H1 (cell line): ENCODE measurements at regions not wholly inside any gene's neighbourhood (a gene's known extent, or its start where the extent isn't known, plus 50 kb on each side); places are given as distances from the start of the nearest gene placed in this dataset.

ENCODE experiments used
- CTCF ChIA-PET: fragments of 300-600 bp; sonication (Branson Sonifier 250); formaldehyde crosslinking; loops from one replicate; lab custom pipeline; 2021; ENCODE audit not compliant: partially characterized antibody; lab: Charles Lee
- POLR2A ChIA-PET: fragments of 300-600 bp; sonication (Branson Sonifier 250); formaldehyde crosslinking; loops from one replicate; lab custom pipeline; 2021; ENCODE audit warnings: inconsistent platforms; ENCODE audit not compliant: partially characterized antibody; lab: Charles Lee
- DNase-seq, 2 experiments: peaks; one replicate each; pipeline versions ENCODE4 v3.0.0 to v3.0.0-alpha.2; 2010 to 2022; ENCODE audit warnings: low spot score in 2 of 2, low read depth in 1 of 2, mixed read lengths in 1 of 2
- FAIRE-seq: peaks from 2 replicates; lab custom pipeline; 2011; peaks lifted over from hg19 to GRCh38; lab: Jason Lieb, UNC
- H2AFZ ChIP-seq: 2 replicates; pipeline ENCODE4 v1.8.1; 2012; ENCODE audit warnings: low read length, inconsistent platforms
- H2AK5ac ChIP-seq: 2 replicates; pipeline ENCODE4 v1.6.1; 2013; ENCODE audit warnings: low read depth, low read length
- H2BK120ac ChIP-seq: replicated peaks from 2 replicates; pipeline ENCODE3; 2013; ENCODE audit warnings: low read depth, low read length, inconsistent platforms
- H2BK12ac ChIP-seq: 2 replicates; pipeline ENCODE4 v1.6.1; 2013; ENCODE audit warnings: low read depth, low read length
- H2BK15ac ChIP-seq: 2 replicates; pipeline ENCODE4 v1.6.1; 2013; ENCODE audit warnings: low read length
- H2BK20ac ChIP-seq: 2 replicates; pipeline ENCODE4 v1.6.1; 2013; ENCODE audit warnings: low read length
- H2BK5ac ChIP-seq: 2 replicates; pipeline ENCODE4 v1.6.1; 2013; ENCODE audit warnings: low read depth, low read length
- H3K14ac ChIP-seq: 2 replicates; pipeline ENCODE4 v1.6.1; 2013; ENCODE audit warnings: inconsistent platforms; ENCODE audit not compliant: insufficient read length
- H3K18ac ChIP-seq: 2 replicates; pipeline ENCODE4 v1.6.1; 2013; ENCODE audit warnings: low read length; ENCODE audit errors: extremely low read depth
- H3K23ac ChIP-seq: 2 replicates; pipeline ENCODE4 v1.6.1; 2013; ENCODE audit warnings: inconsistent platforms; ENCODE audit not compliant: insufficient read length
- H3K23me2 ChIP-seq: 2 replicates; pipeline ENCODE4 v1.6.1; 2013; ENCODE audit warnings: low read depth, low read length
- H3K27ac ChIP-seq: 2 replicates; pipeline ENCODE4 v1.6.1; 2011; ENCODE audit warnings: low read depth, low read length, inconsistent platforms
- H3K27me3 ChIP-seq, 4 experiments: replicated peaks in 1 of 4; 1 replicate in 1 of 4; 2 replicates in 3 of 4; pipeline versions ENCODE4 v1.6.1 to v1.8.1; 2011 to 2013; ENCODE audit warnings: low read length in 3 of 4, mild to moderate bottlenecking in 3 of 4, inconsistent platforms in 2 of 4, mixed read lengths in 2 of 4, moderate library complexity in 1 of 4; ENCODE audit not compliant: control insufficient read depth in 3 of 4, insufficient read depth in 3 of 4; ENCODE audit errors: extremely low read depth in 1 of 4
- H3K36me3 ChIP-seq, 4 experiments: 2 replicates each; pipeline versions ENCODE4 v1.6.1 to v1.8.1; 2011 to 2013; ENCODE audit warnings: mild to moderate bottlenecking in 4 of 4, low read length in 3 of 4, moderate library complexity in 2 of 4, control low read depth in 1 of 4, inconsistent platforms in 1 of 4; ENCODE audit not compliant: insufficient read depth in 4 of 4, control insufficient read depth in 2 of 4
- H3K4ac ChIP-seq: replicated peaks from 2 replicates; pipeline ENCODE3; 2013; ENCODE audit warnings: low read length, low read depth, mixed read lengths, inconsistent platforms; ENCODE audit not compliant: insufficient read length
- H3K4me1 ChIP-seq, 4 experiments: replicated peaks in 1 of 4; 1 replicate in 1 of 4; 2 replicates in 3 of 4; pipeline versions ENCODE4 v1.6.1 to v1.8.1; 2011 to 2013; ENCODE audit warnings: low read length in 3 of 4, inconsistent platforms in 2 of 4, mixed read lengths in 1 of 4; ENCODE audit not compliant: insufficient read depth in 4 of 4, control insufficient read depth in 3 of 4
- H3K4me2 ChIP-seq, 2 experiments: 2 replicates each; pipeline versions ENCODE4 v1.6.1 to v1.8.1; 2011 to 2013; ENCODE audit warnings: low read depth in 2 of 2, low read length in 2 of 2, control low read depth in 1 of 2, inconsistent platforms in 1 of 2, mild to moderate bottlenecking in 1 of 2; ENCODE audit not compliant: insufficient read depth in 1 of 2
- H3K4me3 ChIP-seq, 4 experiments: fragments of 200-600, 300-600 bp in 1 of 4; sonication (generic), shearing (Covaris generic), sonication (Bioruptor Twin) in 1 of 4; 2 replicates each; pipeline versions ENCODE4 v1.5.1 to v1.8.1; 2011 to 2016; ENCODE audit warnings: low read length in 4 of 4, low read depth in 3 of 4, control low read depth in 2 of 4, inconsistent platforms in 2 of 4, mild to moderate bottlenecking in 2 of 4, mixed read lengths in 1 of 4, moderate library complexity in 1 of 4; ENCODE audit not compliant: insufficient read depth in 2 of 4; ENCODE audit errors: extremely low read depth in 1 of 4
- H3K56ac ChIP-seq: replicated peaks from 2 replicates; pipeline ENCODE3; 2013; ENCODE audit warnings: low read depth, mild to moderate bottlenecking, mixed read lengths, low read length, inconsistent platforms; ENCODE audit not compliant: insufficient read length
- H3K79me1 ChIP-seq: 2 replicates; pipeline ENCODE4 v1.6.1; 2013; ENCODE audit warnings: low read depth, low read length, control low read depth
- H3K79me2 ChIP-seq, 2 experiments: 2 replicates each; pipeline versions ENCODE4 v1.6.1 to v1.8.1; 2012 to 2013; ENCODE audit warnings: low read length in 2 of 2, mild to moderate bottlenecking in 2 of 2, inconsistent platforms in 1 of 2; ENCODE audit not compliant: insufficient read depth in 2 of 2, control insufficient read depth in 1 of 2
- H3K9ac ChIP-seq, 4 experiments: replicated peaks in 1 of 4; 1 replicate in 1 of 4; 2 replicates in 3 of 4; pipeline versions ENCODE4 v1.6.1 to v1.8.1; 2011 to 2013; ENCODE audit warnings: low read depth in 3 of 4, low read length in 3 of 4, control low read depth in 2 of 4, mild to moderate bottlenecking in 2 of 4, moderate library complexity in 2 of 4, inconsistent platforms in 1 of 4; ENCODE audit errors: extremely low read depth in 1 of 4
- H3K9me3 ChIP-seq, 2 experiments: 2 replicates each; pipeline versions ENCODE4 v1.6.1 to v1.8.1; 2012 to 2013; ENCODE audit warnings: mild to moderate bottlenecking in 2 of 2, moderate library complexity in 2 of 2, control low read depth in 1 of 2, inconsistent platforms in 1 of 2, low read depth in 1 of 2, low read length in 1 of 2, mixed read lengths in 1 of 2; ENCODE audit not compliant: insufficient read depth in 2 of 2
- H4K20me1 ChIP-seq, 2 experiments: replicated peaks in 1 of 2; 2 replicates each; pipeline versions ENCODE3 to v1.8.1; 2011 to 2013; ENCODE audit warnings: inconsistent platforms in 2 of 2, low read length in 2 of 2, mild to moderate bottlenecking in 1 of 2; ENCODE audit not compliant: insufficient read depth in 2 of 2, control insufficient read depth in 1 of 2
- H4K5ac ChIP-seq: 2 replicates; pipeline ENCODE4 v1.6.1; 2013; ENCODE audit warnings: low read length, low read depth, mixed read lengths, inconsistent platforms; ENCODE audit not compliant: insufficient read length
- H4K8ac ChIP-seq: 2 replicates; pipeline ENCODE4 v1.8.0; 2013; ENCODE audit warnings: mild to moderate bottlenecking, moderate library complexity, low read length, inconsistent platforms; ENCODE audit not compliant: insufficient read depth; ENCODE audit errors: extremely low read depth
- H4K91ac ChIP-seq: replicated peaks from 2 replicates; pipeline ENCODE3; 2013; ENCODE audit warnings: low read length, mixed read lengths, inconsistent platforms; ENCODE audit not compliant: insufficient read length
- ATF3 ChIP-seq: IDR thresholded peaks from 2 replicates; pipeline ENCODE4 v1.6.1; 2011; ENCODE audit warnings: low read depth, mild to moderate bottlenecking, low read length; ENCODE audit not compliant: insufficient read depth
- BACH1 ChIP-seq: IDR thresholded peaks from 2 replicates; pipeline ENCODE4 v1.6.1; 2012; ENCODE audit warnings: low read length, improper control_type of control experiment
- EP300 ChIP-seq, 2 experiments: IDR thresholded peaks; 1 replicate in 1 of 2; 2 replicates in 1 of 2; pipeline ENCODE4 v1.6.1; 2011 to 2012; ENCODE audit warnings: low read depth in 2 of 2, low read length in 2 of 2, mild to moderate bottlenecking in 2 of 2, borderline replicate concordance in 1 of 2, inconsistent platforms in 1 of 2, moderate library complexity in 1 of 2
- FOSL1 ChIP-seq: IDR thresholded peaks from 2 replicates; pipeline ENCODE4 v1.6.1; 2011; ENCODE audit warnings: mild to moderate bottlenecking, low read depth, low read length, moderate library complexity; ENCODE audit not compliant: insufficient read depth
- GTF2F1 ChIP-seq: IDR thresholded peaks from 2 replicates; pipeline ENCODE4 v1.6.1; 2012; ENCODE audit warnings: low read depth, low read length, improper control_type of control experiment, borderline replicate concordance
- JUN ChIP-seq: IDR thresholded peaks from 2 replicates; pipeline ENCODE4 v1.6.1; 2011; ENCODE audit warnings: low read depth, mild to moderate bottlenecking, improper control_type of control experiment, low read length
- MAX ChIP-seq: IDR thresholded peaks from 2 replicates; pipeline ENCODE4 v1.6.1; 2012; ENCODE audit warnings: inconsistent platforms
- SIRT6 ChIP-seq: IDR thresholded peaks from one replicate; pipeline ENCODE4 v1.7.1; 2012; ENCODE audit warnings: low read length, inconsistent platforms
- SP1 ChIP-seq: IDR thresholded peaks from 2 replicates; pipeline ENCODE4 v1.6.1; 2011; ENCODE audit warnings: low read depth, low read length
- TAF1 ChIP-seq: IDR thresholded peaks from 2 replicates; pipeline ENCODE4 v1.6.1; 2011; ENCODE audit warnings: mild to moderate bottlenecking, low read depth, low read length
- TAF7 ChIP-seq: optimal IDR thresholded peaks from 2 replicates; pipeline ENCODE3; 2011; ENCODE audit warnings: low read depth, mild to moderate bottlenecking, inconsistent platforms, low read length, moderate library complexity, borderline replicate concordance
- TBP ChIP-seq: IDR thresholded peaks from 2 replicates; pipeline ENCODE4 v1.6.1; 2011; ENCODE audit warnings: low read depth, low read length, improper control_type of control experiment
- TCF12 ChIP-seq: IDR thresholded peaks from 2 replicates; pipeline ENCODE4 v1.6.1; 2011; ENCODE audit warnings: low read depth, mild to moderate bottlenecking, low read length
- YY1 ChIP-seq: IDR thresholded peaks from 2 replicates; pipeline ENCODE4 v1.6.1; 2011; ENCODE audit warnings: low read depth, mild to moderate bottlenecking, low read length
- WGBS, 2 experiments: shearing (Covaris generic) in 1 of 2; methylation state at CpG; one replicate each; pipeline versions ENCODE4 v1.1.6 to v1.1.7; 2013 to 2015; ENCODE audit warnings: low lambda C conversion rate in 2 of 2, mixed read lengths in 2 of 2, inconsistent platforms in 1 of 2, low coverage in 1 of 2, missing lambda C conversion rate in 1 of 2; ENCODE audit not compliant: insufficient replicate concordance in 2 of 2, insufficient coverage in 1 of 2, insufficient read length in 1 of 2; ENCODE audit errors: extremely low coverage in 1 of 2, missing lambda C conversion rate in 1 of 2; 5-methylcytosine and 5-hydroxymethylcytosine counted together

- ChIA-PET POLR2A (interaction anchor here (0.7 kb wide), 1 partner anchor 42 kb away, joined by 3 read pairs; no protein-coding TSS in a partner anchor), CTCF (interaction anchor here (0.9 to 1.0 kb wide), 3 partner anchors 44 to 101 kb away, joined by 3 to 4 read pairs (median 3); no protein-coding TSS in a partner anchor)
- no peaks in the 10 kb centered on the region for H3K79me2 ChIP-seq
- H3K9me3 ChIP-seq, result no peaks in the 10 kb centered on the region
- no peaks in the 10 kb centered on the region for H3K79me1 ChIP-seq
- H3K4me2 ChIP-seq, result no peak overlapping the region
- no peak overlapping the region; the same call in 1 of the 2 replicates for H4K8ac ChIP-seq
- H3K4me3 ChIP-seq, result no peak overlapping the region
- H3K27ac ChIP-seq, result no peak overlapping the region
- no peak overlapping the region for H2BK12ac ChIP-seq
- no peak overlapping the region for H3K23ac ChIP-seq
- H3K27me3 ChIP-seq, result no peaks in the 10 kb centered on the region
- no peak overlapping the region for H2BK15ac ChIP-seq
- H2AK5ac ChIP-seq, result no peak overlapping the region
- H3K14ac ChIP-seq, result no peak overlapping the region
- H3K4ac ChIP-seq, result no peak overlapping the region
- FAIRE-seq (no peak), DNase-seq (no peak)
- H3K36me3 ChIP-seq, result no peaks in the 10 kb centered on the region
- peaks cover 2% of the 10 kb centered on the region; the same call in 1 of the 2 replicates for H3K23me2 ChIP-seq
- H2BK20ac ChIP-seq, result no peak overlapping the region
- 88% methylated on average over 5 of the region's 5 CpGs; no CpG with 5 or more reads in 1 of the 2 experiments for WGBS, 2 experiments
- no peak overlapping the region for H4K91ac ChIP-seq
- H2BK5ac ChIP-seq, result no peak overlapping the region
- no peak overlapping the region for H3K56ac ChIP-seq
- no peak overlapping the region for H3K18ac ChIP-seq
- TF ChIP-seq TAF7 (no peak), TAF1 (no peak), GTF2F1 (no peak), JUN (no peak), YY1 (no peak), SIRT6 (no peak), FOSL1 (no peak), TBP (no peak), MAX (no peak), TCF12 (no peak), SP1 (no peak), BACH1 (no peak), EP300 (IDR thresholded peaks at IDR 0.05; ENCODE audit: borderline replicate concordance in 1 of 2, low read depth in 2 of 2, low read length in 2 of 2) (no peak), ATF3 (no peak)
- no peak overlapping the region; a peak in 1 of 7 replicates for H3K9ac ChIP-seq
- no peak overlapping the region for H2BK120ac ChIP-seq
- H4K5ac ChIP-seq, result no peak overlapping the region
- H3K4me1 ChIP-seq, result no peaks in the 10 kb centered on the region
- H4K20me1 ChIP-seq, result no peaks in the 10 kb centered on the region
- no peak overlapping the region for H2AFZ ChIP-seq
Observed at GRCh38 chr2:41985573-41986095, 62.2 kb upstream of the PKDCC start.
